ENCODE measurements at regions not wholly inside any gene's neighbourhood (a gene's known extent, or its start where the extent isn't known, plus 50 kb on each side); places are given as distances from the start of the nearest gene placed in this dataset.

DNA sequence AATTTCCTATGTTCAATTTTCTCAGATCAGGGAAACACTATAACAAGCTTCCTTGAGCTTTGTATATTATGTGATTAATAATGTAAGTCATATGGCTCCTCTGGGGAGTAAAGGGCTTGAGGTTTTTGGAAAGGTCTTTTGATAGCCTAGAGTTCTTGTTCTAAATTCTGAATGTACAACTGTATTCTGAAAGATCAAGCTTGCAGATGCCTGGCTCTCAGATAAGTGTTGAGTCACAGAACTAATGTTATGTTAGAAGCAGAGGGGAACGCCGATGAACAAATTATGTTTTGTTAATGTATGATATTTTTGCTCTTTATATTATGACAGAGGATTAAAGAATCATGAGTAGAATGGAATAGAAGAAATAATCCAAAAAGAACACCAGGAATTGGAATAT is 170.1 kb downstream of the RPRM start:
- TF ChIP-seq, protein P1, sequence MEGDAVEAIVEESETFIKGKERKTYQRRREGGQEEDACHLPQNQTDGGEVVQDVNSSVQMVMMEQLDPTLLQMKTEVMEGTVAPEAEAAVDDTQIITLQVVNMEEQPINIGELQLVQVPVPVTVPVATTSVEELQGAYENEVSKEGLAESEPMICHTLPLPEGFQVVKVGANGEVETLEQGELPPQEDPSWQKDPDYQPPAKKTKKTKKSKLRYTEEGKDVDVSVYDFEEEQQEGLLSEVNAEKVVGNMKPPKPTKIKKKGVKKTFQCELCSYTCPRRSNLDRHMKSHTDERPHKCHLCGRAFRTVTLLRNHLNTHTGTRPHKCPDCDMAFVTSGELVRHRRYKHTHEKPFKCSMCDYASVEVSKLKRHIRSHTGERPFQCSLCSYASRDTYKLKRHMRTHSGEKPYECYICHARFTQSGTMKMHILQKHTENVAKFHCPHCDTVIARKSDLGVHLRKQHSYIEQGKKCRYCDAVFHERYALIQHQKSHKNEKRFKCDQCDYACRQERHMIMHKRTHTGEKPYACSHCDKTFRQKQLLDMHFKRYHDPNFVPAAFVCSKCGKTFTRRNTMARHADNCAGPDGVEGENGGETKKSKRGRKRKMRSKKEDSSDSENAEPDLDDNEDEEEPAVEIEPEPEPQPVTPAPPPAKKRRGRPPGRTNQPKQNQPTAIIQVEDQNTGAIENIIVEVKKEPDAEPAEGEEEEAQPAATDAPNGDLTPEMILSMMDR (IDR thresholded peaks at IDR 0.05; ENCODE audit: insufficient read depth, missing control alignments): no peak
- FAIRE-seq: no peak

DNA sequence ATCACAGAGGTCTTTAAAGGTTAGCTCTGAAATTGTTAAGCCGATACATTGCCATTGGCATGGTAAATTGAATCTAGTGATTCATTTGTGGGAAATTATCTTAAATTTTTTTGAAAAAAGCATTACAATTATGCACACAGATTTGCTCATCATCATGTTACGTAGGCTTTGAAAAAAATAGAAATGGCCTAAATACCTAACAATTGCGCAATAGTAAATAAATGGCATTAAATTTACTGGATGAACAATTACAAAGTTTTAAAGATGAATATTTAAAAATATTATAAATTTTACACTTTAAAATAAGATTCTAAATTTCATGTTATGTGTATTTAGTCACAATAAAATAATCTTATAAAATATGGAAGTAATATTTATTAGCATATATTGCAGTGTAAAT is 171.3 kb downstream of the RPRM start:
- FAIRE-seq: no peak
- TF ChIP-seq, protein P1 (IDR thresholded peaks at IDR 0.05; ENCODE audit: insufficient read depth, missing control alignments): no peak
- no peak for DNase-seq (ENCODE audit: insufficient read length, low spot score)

More for the DNA sequence above, 170.1 kb downstream of the RPRM start:
- no peak for DNase-seq (ENCODE audit: insufficient read length, low spot score)

DNA sequence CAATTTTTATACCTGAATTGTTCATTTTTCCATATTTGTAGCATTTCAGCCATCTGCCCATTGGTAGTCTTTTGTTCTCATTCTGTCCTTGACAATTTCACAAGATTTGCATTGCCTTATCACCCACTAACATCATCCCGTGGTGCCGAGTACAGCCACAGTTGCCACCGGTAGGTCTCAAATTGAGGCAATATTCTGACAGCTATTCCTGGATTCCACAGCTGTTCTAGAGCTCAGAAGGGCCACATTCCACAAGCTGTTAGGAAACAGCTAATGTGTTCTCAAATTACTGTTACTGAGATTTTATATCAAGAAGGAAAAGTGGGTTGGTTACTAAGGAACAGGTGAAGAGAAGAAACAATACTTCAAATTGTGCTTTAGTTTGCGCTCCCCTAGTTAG is 178.8 kb downstream of the RPRM start:
- FAIRE-seq: no peak
- TF ChIP-seq, protein P1 (IDR thresholded peaks at IDR 0.05; ENCODE audit: insufficient read depth, missing control alignments): no peak
- no peak for DNase-seq (ENCODE audit: insufficient read length, low spot score)

DNA sequence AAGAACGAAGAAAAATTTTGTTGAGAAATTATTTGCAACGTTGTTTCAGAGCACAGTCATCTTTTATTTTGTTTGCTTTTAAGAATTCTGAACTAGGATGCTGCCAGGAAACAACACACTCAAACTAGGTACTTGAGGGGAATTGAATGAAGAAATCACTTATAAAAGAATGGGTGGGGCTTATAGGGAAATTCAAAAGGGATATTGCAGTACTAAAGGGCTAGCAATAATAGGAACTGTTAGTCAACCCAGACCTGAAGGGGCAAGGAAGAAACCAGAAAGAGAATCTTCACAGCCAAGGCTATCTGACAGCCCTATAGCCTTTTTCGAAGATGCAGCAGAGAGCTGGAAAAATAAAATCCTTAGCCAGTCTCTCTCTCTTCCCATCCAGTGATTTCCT is 179.3 kb downstream of the RPRM start:
- no peak for FAIRE-seq
- TF ChIP-seq, protein P1 (IDR thresholded peaks at IDR 0.05; ENCODE audit: insufficient read depth, missing control alignments): no peak
- DNase-seq (ENCODE audit: insufficient read length, low spot score): no peak

DNA sequence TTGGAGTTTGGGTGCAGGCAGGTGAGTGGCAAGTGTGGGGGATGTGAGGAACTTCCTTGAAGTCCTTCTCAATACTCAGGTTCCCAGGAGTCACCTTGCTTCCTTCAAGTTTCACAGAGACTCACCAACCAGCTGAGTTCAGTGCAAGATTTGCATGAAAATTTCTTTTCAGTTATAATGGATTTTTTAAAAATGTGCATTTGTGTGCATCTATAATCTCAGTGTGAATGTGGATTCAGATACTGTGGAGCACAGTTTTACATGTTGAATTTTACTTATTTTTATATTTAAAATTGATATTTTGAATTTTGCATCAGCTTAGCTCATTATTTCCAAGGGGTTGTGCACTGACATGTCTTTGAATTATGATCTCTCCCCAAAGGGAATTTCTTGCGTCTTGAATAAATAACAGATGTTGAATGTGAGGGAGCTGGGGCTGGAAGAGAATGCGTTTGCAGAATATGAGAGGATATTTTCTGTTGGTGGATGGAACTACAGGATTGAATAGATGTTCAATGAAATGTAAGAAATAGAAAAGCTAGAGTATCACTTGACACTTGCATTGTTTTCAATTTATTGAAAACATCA is 184.3 kb downstream of the RPRM start:
- TF ChIP-seq, protein P1 (IDR thresholded peaks at IDR 0.05; ENCODE audit: insufficient read depth, missing control alignments): no peak
- no peak for FAIRE-seq
- no peak for DNase-seq (ENCODE audit: insufficient read length, low spot score)

DNA sequence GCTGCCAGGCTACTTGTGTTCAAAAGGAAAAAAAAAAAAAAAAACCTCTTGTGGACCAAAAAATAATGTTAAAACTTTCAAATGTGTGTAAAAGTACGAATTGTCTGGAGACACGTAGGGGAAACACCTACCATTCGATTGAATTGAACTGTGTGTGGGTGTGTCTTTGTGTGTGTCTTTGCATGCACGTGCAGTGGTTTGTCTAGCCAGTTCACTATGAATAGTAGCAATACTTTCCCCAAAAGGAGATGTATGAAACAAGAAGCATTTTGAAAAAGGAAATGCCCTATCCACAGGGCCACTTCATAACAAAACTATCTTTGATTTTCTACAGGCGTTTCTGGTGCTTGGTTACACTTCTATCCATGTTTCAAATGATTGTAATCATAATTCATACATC is 186.8 kb downstream of the RPRM start:
- TF ChIP-seq, protein P1 (IDR thresholded peaks at IDR 0.05; ENCODE audit: insufficient read depth, missing control alignments): no peak
- no peak for DNase-seq (ENCODE audit: insufficient read length, low spot score)
- no peak for FAIRE-seq

DNA sequence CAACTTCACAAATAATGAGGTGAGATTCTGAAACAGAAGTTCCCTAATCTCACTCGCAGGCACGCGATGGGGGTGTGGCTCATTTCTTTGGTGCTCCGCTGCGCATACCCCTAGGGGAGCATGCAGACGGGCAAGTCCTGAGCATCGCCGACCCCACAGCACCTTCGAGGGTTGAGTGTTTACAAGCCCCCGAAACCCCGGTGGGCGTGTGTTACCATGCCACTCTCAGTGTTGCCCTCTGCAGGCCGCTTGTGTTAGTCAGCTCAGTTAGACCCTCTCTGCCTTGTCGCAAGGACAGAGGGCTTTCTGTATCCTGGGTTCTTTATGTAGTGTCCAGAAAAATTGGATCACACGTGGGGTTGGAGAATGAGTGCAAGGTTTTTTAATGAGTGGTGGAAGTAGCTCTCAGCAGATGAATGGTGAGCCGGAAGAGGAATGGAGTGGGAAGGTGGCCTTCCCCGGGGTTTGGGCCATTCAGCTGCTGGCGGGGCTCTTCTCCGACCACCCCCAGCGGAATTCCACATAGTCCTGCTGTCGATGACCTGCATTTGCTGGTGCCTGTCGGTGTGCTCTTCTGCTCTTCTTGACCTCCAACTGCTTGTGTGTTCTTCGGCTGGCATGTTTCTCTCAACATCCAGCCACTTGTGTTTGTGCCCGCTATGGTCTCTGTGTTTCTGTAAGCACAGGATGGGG is 191.3 kb downstream of the RPRM start:
- DNase-seq (ENCODE audit: insufficient read length, low spot score): no peak
- TF ChIP-seq, protein P1 (IDR thresholded peaks at IDR 0.05; ENCODE audit: insufficient read depth, missing control alignments): no peak
- FAIRE-seq: no peak
